Uterus (tissue), 3 donors: ENCODE measurements at regions not wholly inside any gene's neighbourhood (a gene's known extent, or its start where the extent isn't known, plus 50 kb on each side); places are given as distances from the start of the nearest gene placed in this dataset.

ENCODE experiments used
- DNase-seq, 2 donors: peaks; one replicate each; pipeline ENCODE4 v3.0.0-alpha.2; 2019 to 2020
- H3K27ac ChIP-seq, 2 donors: fragments of 200-600 bp; sonication (generic); 1 replicate in 1 of 2; 2 replicates in 1 of 2; pipeline ENCODE4 v1.5.1; 2016 to 2018
- H3K27me3 ChIP-seq, 2 donors: fragments of 200-600 bp; sonication (generic); one replicate each; pipeline ENCODE4 v1.5.1; 2018 to 2019; ENCODE audit warnings: control low read depth in 1 of 2
- H3K36me3 ChIP-seq, 2 donors: fragments of 200-600 bp; sonication (generic); one replicate each; pipeline ENCODE4 v1.5.1; 2019; ENCODE audit warnings: control low read depth in 1 of 2
- H3K4me1 ChIP-seq, 2 donors: fragments of 200-600 bp; sonication (generic); one replicate each; pipeline ENCODE4 v1.5.1; 2018 to 2019; ENCODE audit warnings: control low read depth in 1 of 2
- H3K4me3 ChIP-seq, 2 donors: fragments of 200-600 bp; sonication (generic); 1 replicate in 1 of 2; 2 replicates in 1 of 2; pipeline ENCODE4 v1.5.1; 2018 to 2019; ENCODE audit warnings: mild to moderate bottlenecking in 1 of 2
- H3K9me3 ChIP-seq, 2 donors: fragments of 200-600 bp; sonication (generic); one replicate each; pipeline ENCODE4 v1.5.1; 2019; ENCODE audit warnings: control low read depth in 1 of 2
- POLR2A ChIP-seq, 2 donors: fragments of 450-650 bp; IDR thresholded peaks; one replicate each; pipeline ENCODE4 v1.6.1; 2016; ENCODE audit warnings: antibody characterized with exemption in 2 of 2, mild to moderate bottlenecking in 1 of 2, moderate library complexity in 1 of 2
- intact Hi-C: fragments of 100-400 bp; cut with DNase I; formaldehyde crosslinking; loops from one replicate; pipeline ENCODE4 v1.15.1; 2023; ENCODE audit warnings: low total_unique reads
- TF ChIP-seq, protein P1 (sequence below), 4 experiments: fragments of 200-600 bp in 2 of 4; fragments of 450-650 bp in 2 of 4; sonication (generic) in 2 of 4; IDR thresholded peaks; one replicate each; pipeline ENCODE4 v1.5.1; 2016 to 2019; ENCODE audit warnings: antibody characterized with exemption in 4 of 4, mild to moderate bottlenecking in 2 of 4, moderate library complexity in 1 of 4
- donor health status: DM: yes; HTN: yes; CAD: no.

DNA sequence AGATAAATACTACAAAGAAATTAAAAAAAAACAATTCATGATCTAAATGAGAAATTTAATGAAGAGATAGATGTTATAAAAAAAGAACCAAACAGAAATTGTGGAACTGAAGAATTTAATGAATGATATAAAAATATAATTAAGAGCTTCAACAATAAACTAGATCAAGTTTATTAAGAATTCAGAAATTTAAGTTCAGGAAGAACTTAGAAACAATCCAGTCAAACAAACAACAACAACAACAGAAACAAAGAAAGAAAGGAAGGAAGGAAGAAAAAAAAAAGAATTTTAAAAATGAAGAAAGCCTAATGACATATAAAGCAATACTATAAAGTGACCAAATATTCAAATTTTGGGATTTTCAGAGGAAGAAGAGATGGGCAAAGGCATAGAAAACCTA lies 157.3 kb upstream of the FOXN2 start:
- Histone ChIP-seq H3K36me3 (no peaks in the 10 kb centered on the region), H3K27ac (no peak overlapping the region), H3K27me3 (no peaks in the 10 kb centered on the region), H3K4me3 (no peak overlapping the region), H3K9me3 (peaks cover 0 to 6% of the 10 kb centered on the region in 2 donors), H3K4me1 (no peaks in the 10 kb centered on the region)
- TF ChIP-seq, protein P1, sequence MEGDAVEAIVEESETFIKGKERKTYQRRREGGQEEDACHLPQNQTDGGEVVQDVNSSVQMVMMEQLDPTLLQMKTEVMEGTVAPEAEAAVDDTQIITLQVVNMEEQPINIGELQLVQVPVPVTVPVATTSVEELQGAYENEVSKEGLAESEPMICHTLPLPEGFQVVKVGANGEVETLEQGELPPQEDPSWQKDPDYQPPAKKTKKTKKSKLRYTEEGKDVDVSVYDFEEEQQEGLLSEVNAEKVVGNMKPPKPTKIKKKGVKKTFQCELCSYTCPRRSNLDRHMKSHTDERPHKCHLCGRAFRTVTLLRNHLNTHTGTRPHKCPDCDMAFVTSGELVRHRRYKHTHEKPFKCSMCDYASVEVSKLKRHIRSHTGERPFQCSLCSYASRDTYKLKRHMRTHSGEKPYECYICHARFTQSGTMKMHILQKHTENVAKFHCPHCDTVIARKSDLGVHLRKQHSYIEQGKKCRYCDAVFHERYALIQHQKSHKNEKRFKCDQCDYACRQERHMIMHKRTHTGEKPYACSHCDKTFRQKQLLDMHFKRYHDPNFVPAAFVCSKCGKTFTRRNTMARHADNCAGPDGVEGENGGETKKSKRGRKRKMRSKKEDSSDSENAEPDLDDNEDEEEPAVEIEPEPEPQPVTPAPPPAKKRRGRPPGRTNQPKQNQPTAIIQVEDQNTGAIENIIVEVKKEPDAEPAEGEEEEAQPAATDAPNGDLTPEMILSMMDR (IDR thresholded peaks at IDR 0.05) = no peak
- no peak for TF ChIP-seq POLR2A (IDR thresholded peaks at IDR 0.05)
- intact Hi-C loops = no loop called here
- DNase-seq = no peak

DNA sequence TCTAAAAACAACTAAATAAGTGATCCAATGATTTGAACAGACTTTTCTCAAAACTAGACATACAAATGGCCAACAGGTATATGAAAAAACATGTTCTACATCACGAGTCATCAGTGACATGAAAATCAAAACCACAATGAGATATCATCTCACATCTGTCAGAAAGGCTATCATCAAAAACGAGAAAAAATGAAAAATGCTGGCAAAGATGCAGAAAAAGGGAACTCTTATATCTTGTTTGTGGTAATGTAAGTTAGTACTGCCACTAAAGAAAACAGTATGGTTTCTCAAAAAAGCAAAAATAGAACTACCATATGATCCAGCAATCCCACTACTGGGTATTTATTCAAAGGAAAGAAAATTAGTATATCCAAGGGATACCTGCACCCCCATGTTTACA lies 152.9 kb upstream of the FOXN2 start:
- no peaks in the 10 kb centered on the region for H3K4me1 ChIP-seq
- no peak for DNase-seq
- no peak overlapping the region for H3K27ac ChIP-seq
- H3K4me3 ChIP-seq = no peak overlapping the region
- no peaks in the 10 kb centered on the region for H3K36me3 ChIP-seq
- intact Hi-C loops = no loop called here
- TF ChIP-seq POLR2A (IDR thresholded peaks at IDR 0.05) = no peak
- TF ChIP-seq, protein P1 (IDR thresholded peaks at IDR 0.05) = no peak
- peaks cover 0 to 4% of the 10 kb centered on the region in 2 donors for H3K9me3 ChIP-seq
- H3K27me3 ChIP-seq = no peaks in the 10 kb centered on the region

DNA sequence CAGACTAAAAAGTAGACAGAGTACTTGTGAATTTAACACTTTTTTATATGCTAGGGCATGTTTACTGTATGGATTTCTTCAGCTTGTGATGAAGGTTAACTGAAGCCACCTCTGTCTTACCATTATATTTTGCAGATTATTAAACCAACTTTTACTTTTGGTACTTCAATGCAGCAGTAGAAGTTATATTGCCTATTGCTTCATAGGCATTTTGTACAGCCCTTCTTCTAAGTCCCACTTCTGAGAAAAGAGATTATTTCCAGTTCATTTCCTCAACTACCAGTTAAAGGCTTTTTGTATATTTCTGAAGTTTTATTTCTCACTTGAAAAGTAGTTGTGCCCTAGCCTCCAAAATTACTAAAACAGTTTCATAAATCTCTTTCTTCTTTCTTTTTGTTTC lies 151.7 kb upstream of the FOXN2 start:
- H3K4me1 ChIP-seq = no peaks in the 10 kb centered on the region
- no peak overlapping the region for H3K4me3 ChIP-seq
- H3K9me3 ChIP-seq = no peaks in the 10 kb centered on the region
- no peak overlapping the region for H3K27ac ChIP-seq
- no peaks in the 10 kb centered on the region for H3K36me3 ChIP-seq
- no peak for DNase-seq
- intact Hi-C loops = no loop called here
- no peaks in the 10 kb centered on the region for H3K27me3 ChIP-seq
- TF ChIP-seq, protein P1 (IDR thresholded peaks at IDR 0.05) = no peak
- no peak for TF ChIP-seq POLR2A (IDR thresholded peaks at IDR 0.05)

DNA sequence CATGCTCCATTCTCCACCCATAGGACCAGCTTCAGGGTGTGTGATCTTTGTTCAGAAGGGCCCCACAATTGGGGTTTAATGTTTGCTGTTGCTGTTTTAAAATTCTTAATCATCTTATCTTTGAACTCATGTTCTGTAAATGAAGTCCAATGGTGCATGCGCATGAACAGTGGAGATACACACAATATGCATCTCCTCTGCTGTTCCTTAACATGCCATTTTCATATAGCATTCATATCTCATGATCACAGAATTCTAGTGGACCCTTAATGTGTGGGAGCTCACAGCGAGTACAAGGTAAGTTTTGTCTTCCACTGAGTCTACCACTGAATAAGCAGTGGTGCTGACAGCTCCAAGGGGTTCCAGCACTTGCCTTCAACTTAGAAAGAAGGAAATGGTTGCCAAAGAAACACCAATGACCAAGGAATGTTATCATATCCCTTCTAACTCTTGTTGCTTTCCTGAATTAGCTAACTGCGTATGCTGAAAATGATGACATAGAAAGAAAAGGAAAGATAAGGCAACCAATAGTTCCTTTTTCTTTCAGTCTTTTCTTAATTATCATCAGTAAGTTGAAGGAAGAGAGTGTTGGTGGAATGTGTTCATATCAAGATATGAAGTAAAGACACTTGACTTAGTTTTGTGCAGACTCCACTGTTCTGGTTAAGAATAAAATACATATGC lies 149.3 kb upstream of the FOXN2 start:
- intact Hi-C loops = no loop called here
- Histone ChIP-seq H3K4me3 (no peak overlapping the region), H3K4me1 (no peaks in the 10 kb centered on the region), H3K27ac (no peak overlapping the region), H3K9me3 (no peaks in the 10 kb centered on the region), H3K27me3 (no peaks in the 10 kb centered on the region), H3K36me3 (no peaks in the 10 kb centered on the region)
- no peak for DNase-seq
- TF ChIP-seq, protein P1 (IDR thresholded peaks at IDR 0.05) = no peak
- no peak for TF ChIP-seq POLR2A (IDR thresholded peaks at IDR 0.05)

DNA sequence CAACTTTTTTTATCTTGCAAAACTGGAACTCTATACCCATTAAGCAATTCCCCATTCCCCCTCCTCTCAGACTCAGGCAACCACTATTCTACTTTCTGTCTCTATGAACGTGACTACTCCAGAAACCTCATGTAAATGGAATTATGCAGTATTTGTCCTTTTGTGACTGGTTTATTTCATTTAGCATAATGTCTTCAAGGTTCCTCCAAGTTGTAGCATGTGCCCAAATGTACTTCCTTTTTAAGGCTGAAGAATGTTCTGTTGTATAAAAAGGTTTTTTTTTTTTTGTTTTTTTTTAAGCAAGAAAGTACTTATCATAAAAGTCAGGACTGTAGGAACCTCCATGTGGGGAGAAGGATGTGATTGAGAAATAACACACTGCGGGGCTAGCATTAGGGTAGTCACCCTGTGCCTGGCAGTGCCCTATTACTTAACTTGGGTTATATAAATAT lies 145.3 kb upstream of the FOXN2 start:
- intact Hi-C loops = no loop called here
- Histone ChIP-seq H3K27me3 (no peaks in the 10 kb centered on the region), H3K4me3 (no peak overlapping the region), H3K9me3 (no peaks in the 10 kb centered on the region), H3K36me3 (no peaks in the 10 kb centered on the region), H3K4me1 (no peaks in the 10 kb centered on the region), H3K27ac (no peak overlapping the region)
- no peak for TF ChIP-seq POLR2A (IDR thresholded peaks at IDR 0.05)
- TF ChIP-seq, protein P1 (IDR thresholded peaks at IDR 0.05) = no peak
- DNase-seq = no peak
